Stomach (tissue), 4 donors: ENCODE measurements at regions not wholly inside any gene's neighbourhood (a gene's known extent, or its start where the extent isn't known, plus 50 kb on each side); places are given as distances from the start of the nearest gene placed in this dataset.

ENCODE experiments used
- POLR2A ChIP-seq, 4 donors: fragments of 450-650 bp; IDR thresholded peaks; one replicate each; pipeline ENCODE4 v1.6.1; 2016; ENCODE audit warnings: antibody characterized with exemption in 4 of 4, control low read depth in 2 of 4, mild to moderate bottlenecking in 1 of 4, moderate library complexity in 1 of 4
- POLR2AphosphoS5 ChIP-seq, 3 donors: sonication (generic); formaldehyde crosslinking; IDR thresholded peaks; one replicate each; pipeline ENCODE4 v1.6.1; 2016; ENCODE audit warnings: antibody characterized with exemption in 3 of 3

DNA sequence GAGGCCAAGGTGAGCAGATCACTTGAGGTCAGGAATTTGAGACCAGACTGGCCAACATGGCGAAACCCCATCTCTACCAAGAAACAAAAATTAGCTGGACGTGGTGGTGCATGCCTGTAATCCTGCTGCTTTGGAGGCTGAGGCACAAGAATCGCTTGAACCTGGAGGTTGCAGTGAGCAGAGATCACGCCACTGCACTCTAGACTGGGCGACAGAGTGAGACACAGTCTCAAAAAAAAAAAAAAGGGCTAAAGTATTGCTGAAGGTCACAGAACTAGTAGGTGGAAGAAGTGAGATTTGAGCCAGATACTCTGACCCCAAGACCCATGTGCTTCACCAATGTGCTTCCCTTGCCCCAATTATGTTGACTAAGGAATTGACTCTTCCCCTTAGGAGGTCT, 112.0 kb downstream of the NPIPB5 start:
- no peak for TF ChIP-seq POLR2AphosphoS5 (IDR thresholded peaks at IDR 0.05)
- no peak for TF ChIP-seq POLR2A (IDR thresholded peaks at IDR 0.05)
